GM12873 (cell line): ENCODE measurements at regions not wholly inside any gene's neighbourhood (a gene's known extent, or its start where the extent isn't known, plus 50 kb on each side); places are given as distances from the start of the nearest gene placed in this dataset.

ENCODE experiments used
- CTCF ChIP-seq: IDR thresholded peaks from 2 replicates; pipeline ENCODE4 v1.5.1; 2012; ENCODE audit warnings: low read depth, mild to moderate bottlenecking, moderate library complexity, low read length, control low read depth; ENCODE audit not compliant: insufficient read depth; ENCODE audit errors: missing control alignments

DNA sequence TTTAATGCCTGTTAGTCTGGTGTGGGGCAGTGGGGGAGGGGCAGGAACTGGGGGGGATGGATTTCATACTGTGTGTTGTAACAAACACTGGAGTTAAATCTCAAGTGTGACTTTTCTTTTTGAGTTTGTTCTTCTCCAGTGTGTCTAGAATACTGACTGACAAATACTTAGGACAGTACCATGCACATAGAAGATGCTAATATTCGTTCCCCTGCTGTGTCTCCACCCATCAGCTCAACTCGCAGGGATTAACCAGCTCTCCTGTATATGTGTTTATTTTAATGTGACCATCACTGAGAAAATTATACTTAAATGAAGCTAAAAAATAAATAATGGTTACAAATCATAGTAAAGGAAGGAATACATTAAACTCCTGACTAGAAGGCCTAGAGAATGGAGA lies 150.9 kb upstream of the E2F8 start:
- no peak for TF ChIP-seq CTCF

- TF ChIP-seq CTCF, result no peak
Measured at GRCh38 chr11:19391026-19391425, 150.3 kb upstream of the E2F8 start.

DNA sequence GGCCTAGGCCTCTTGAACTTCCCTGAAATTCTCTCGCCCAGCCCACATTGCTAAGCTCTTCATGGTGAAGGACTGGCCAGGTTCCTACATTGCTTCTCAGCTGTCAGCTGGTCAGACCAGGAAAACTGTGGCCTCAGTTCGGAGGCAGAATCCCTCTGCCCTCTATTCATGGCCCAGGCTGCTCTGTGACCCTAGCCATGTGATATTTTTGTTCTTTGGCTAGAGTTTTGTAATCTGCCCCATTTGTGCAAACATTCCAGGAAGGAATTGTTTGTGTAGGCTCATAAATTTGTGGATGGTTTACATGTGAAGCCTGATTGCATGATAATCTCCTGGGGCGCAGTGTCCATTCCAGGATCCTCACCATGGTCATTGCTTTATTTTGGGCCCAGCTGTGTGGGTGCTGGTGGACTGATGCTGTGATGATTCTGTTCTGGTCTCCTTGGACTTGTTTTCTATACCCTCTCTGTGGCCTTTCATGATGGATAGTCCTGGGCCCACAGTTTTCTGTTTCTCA lies 149.1 kb upstream of the E2F8 start:
- TF ChIP-seq CTCF, result no peak

DNA sequence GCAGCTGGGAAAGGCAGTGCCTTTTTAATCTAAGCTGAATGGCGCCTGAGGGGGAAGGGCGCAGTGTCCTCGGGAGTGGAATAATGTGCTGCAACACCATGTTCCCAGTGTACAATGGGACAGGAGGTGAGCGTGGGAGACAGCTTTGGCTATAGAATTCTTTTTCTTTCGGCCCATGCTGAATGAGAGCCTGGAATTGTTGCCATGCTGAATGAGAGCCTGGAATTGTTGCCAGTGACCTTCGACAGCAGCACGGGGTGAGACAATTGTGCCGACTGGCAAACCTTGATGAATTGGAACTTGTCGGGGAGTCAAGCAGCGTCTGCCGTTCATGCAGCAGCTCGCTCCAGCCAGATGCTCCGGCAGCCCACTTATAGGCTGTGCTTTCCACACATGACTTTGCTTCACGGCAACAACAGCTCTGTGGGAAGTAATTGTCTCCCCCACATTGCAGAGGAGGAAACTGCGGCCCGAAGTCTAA lies 141.4 kb upstream of the E2F8 start:
- no peak for TF ChIP-seq CTCF

- no peak for TF ChIP-seq CTCF
Measured at GRCh38 chr11:19380375-19380774, 139.6 kb upstream of the E2F8 start.

GRCh38 chr11:19379465-19379864 lies 138.7 kb upstream of the E2F8 start:
- TF ChIP-seq CTCF, result no peak

GRCh38 chr11:19378814-19379213 lies 138.1 kb upstream of the E2F8 start:
- TF ChIP-seq CTCF, result no peak
